ENCODE measurements at regions not wholly inside any gene's neighbourhood (a gene's known extent, or its start where the extent isn't known, plus 50 kb on each side); places are given as distances from the start of the nearest gene placed in this dataset.

DNA sequence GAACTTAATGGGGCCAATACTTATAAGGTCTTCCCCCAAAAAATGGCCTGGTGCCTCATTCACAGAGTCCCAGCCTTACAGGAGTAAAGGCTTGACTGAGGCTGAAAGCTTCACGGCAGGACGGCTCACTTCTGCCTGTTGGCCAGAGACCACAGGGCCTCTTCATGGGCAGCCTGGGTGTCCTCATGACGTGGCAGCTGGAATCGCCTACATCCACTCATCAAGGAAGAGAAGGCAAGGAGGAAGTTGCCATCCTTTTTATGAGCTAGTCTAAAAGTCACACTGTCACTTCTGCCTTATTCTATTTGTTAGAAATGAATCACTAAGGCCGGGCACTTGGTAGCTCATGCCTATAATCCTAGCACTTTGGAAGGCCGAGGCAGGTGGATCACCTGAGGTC, 89.3 kb upstream of the DGKG start:
- FAIRE-seq: no peak
- no peaks in the 10 kb centered on the region for H3K36me3 ChIP-seq (ENCODE audit: control insufficient read depth in 2 of 2, extremely low read depth in 1 of 2, insufficient read depth in 2 of 2, low read length in 2 of 2)
- no peak overlapping the region for H3K9ac ChIP-seq (replicated peaks; ENCODE audit: extremely low read depth, insufficient read depth, low read length)
- no peaks in the 10 kb centered on the region for H3K79me2 ChIP-seq (ENCODE audit: control insufficient read depth, insufficient read depth, low read length)
- no peak for DNase-seq (ENCODE audit: low read depth, low spot score)
- H3K27ac ChIP-seq (ENCODE audit: insufficient read depth, low read depth, low read length): no peak overlapping the region
- H4K20me1 ChIP-seq (replicated peaks; ENCODE audit: control insufficient read depth, extremely low read depth, insufficient read depth, low read length): no peaks in the 10 kb centered on the region
- no peak overlapping the region for H2AFZ ChIP-seq (ENCODE audit: low read depth, low read length)
- H3K9me1 ChIP-seq (replicated peaks; ENCODE audit: control insufficient read depth, extremely low read depth, insufficient read depth, low read length): no peaks in the 10 kb centered on the region
- POLR2A ChIA-PET: no interaction called here
- no peaks in the 10 kb centered on the region for H3K9me3 ChIP-seq (replicated peaks; ENCODE audit: control insufficient read depth, insufficient read depth, low read length)
- no peak overlapping the region for H3K4me2 ChIP-seq (ENCODE audit: insufficient read depth, low read length)
- TF ChIP-seq, protein P1, sequence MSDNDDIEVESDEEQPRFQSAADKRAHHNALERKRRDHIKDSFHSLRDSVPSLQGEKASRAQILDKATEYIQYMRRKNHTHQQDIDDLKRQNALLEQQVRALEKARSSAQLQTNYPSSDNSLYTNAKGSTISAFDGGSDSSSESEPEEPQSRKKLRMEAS (IDR thresholded peaks at IDR 0.05; ENCODE audit: insufficient read depth, insufficient read length): no peak
- TF ChIP-seq MYC (IDR thresholded peaks at IDR 0.05; ENCODE audit: low read depth, low read length) (no peak), EZH2 (IDR thresholded peaks at IDR 0.05; ENCODE audit: borderline replicate concordance, low read depth, low read length, severe bottlenecking) (no peak), GATA2 (IDR thresholded peaks at IDR 0.05; ENCODE audit: insufficient read depth, insufficient read length, low read depth, low read length) (no peak), JUN (IDR thresholded peaks at IDR 0.05; ENCODE audit: borderline replicate concordance, insufficient read depth, insufficient read length, low read depth) (no peak), POLR2AphosphoS5 (IDR thresholded peaks at IDR 0.05; ENCODE audit: insufficient read depth, low read depth, low read length) (no peak), FOS (IDR thresholded peaks at IDR 0.05; ENCODE audit: borderline replicate concordance, insufficient read depth, low read length) (no peak), POLR2A (IDR thresholded peaks at IDR 0.05; ENCODE audit: low read depth, low read length) (no peak)
- TF ChIP-seq, protein P2, sequence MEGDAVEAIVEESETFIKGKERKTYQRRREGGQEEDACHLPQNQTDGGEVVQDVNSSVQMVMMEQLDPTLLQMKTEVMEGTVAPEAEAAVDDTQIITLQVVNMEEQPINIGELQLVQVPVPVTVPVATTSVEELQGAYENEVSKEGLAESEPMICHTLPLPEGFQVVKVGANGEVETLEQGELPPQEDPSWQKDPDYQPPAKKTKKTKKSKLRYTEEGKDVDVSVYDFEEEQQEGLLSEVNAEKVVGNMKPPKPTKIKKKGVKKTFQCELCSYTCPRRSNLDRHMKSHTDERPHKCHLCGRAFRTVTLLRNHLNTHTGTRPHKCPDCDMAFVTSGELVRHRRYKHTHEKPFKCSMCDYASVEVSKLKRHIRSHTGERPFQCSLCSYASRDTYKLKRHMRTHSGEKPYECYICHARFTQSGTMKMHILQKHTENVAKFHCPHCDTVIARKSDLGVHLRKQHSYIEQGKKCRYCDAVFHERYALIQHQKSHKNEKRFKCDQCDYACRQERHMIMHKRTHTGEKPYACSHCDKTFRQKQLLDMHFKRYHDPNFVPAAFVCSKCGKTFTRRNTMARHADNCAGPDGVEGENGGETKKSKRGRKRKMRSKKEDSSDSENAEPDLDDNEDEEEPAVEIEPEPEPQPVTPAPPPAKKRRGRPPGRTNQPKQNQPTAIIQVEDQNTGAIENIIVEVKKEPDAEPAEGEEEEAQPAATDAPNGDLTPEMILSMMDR (IDR thresholded peaks at IDR 0.05; ENCODE audit: extremely low read depth in 1 of 2, insufficient read depth in 1 of 2, low read depth in 1 of 2, low read length in 2 of 2): no peak
- BruUV-seq (replicated peaks): no TSS peak
- intact Hi-C loops (cut with micrococcal nuclease): no loop called here
- no peaks in the 10 kb centered on the region for H3K4me1 ChIP-seq (ENCODE audit: control insufficient read depth, extremely low read depth, insufficient read depth, low read length)
- CTCF ChIA-PET: interaction anchor here (0.6 to 1.0 kb wide), 2 partner anchors 8 to 90 kb away, joined by 3 read pairs; no protein-coding TSS in a partner anchor
- dilution Hi-C loops (cut with MboI; ENCODE audit: extremely low pct_ligation_motif_present, low sequenced_read_pairs): no loop called here
- H3K27me3 ChIP-seq (ENCODE audit: control insufficient read depth in 2 of 2, insufficient read depth in 2 of 2, low read length in 2 of 2): peaks cover 0 to 2% of the 10 kb centered on the region in 2 experiments
- no peak overlapping the region for H3K4me3 ChIP-seq (replicated peaks in 1 of 3; ENCODE audit: insufficient read depth in 1 of 3, low read depth in 1 of 3, low read length in 3 of 3)
